GM23248 (cell line): ENCODE measurements at regions not wholly inside any gene's neighbourhood (a gene's known extent, or its start where the extent isn't known, plus 50 kb on each side); places are given as distances from the start of the nearest gene placed in this dataset.

Experiments used
- DNase-seq: peaks from one replicate; pipeline ENCODE4 v3.0.0-alpha.2; 2015
- H2AFZ ChIP-seq: fragments of 200-600 bp; sonication (generic); 2 replicates; pipeline ENCODE4 v1.6.1; 2016; ENCODE audit warnings: antibody characterized with exemption
- H3F3A ChIP-seq: fragments of 200-600 bp; sonication (generic); 2 replicates; pipeline ENCODE4 v1.6.1; 2016; ENCODE audit warnings: mild to moderate bottlenecking, antibody characterized with exemption, mixed run types; ENCODE audit not compliant: insufficient read depth
- H3K27ac ChIP-seq: fragments of 200-600 bp; sonication (generic); 2 replicates; pipeline ENCODE4 v1.5.1; 2016; ENCODE audit warnings: mild to moderate bottlenecking
- H3K27me3 ChIP-seq: fragments of 200-600 bp; sonication (generic); replicated peaks from 2 replicates; pipeline ENCODE4 v1.6.1; 2016; ENCODE audit warnings: mild to moderate bottlenecking; ENCODE audit not compliant: insufficient read depth
- H3K36me3 ChIP-seq: fragments of 200-600 bp; sonication (generic); 2 replicates; pipeline ENCODE4 v1.6.1; 2016; ENCODE audit warnings: low read depth, mild to moderate bottlenecking
- H3K4me1 ChIP-seq: fragments of 200-600 bp; sonication (generic); 2 replicates; pipeline ENCODE4 v1.6.1; 2016; ENCODE audit warnings: mild to moderate bottlenecking; ENCODE audit not compliant: insufficient read depth
- H3K4me2 ChIP-seq: fragments of 200-600 bp; sonication (generic); one replicate; pipeline ENCODE4 v1.6.1; 2016; ENCODE audit warnings: mild to moderate bottlenecking; ENCODE audit not compliant: unreplicated experiment
- H3K4me3 ChIP-seq: fragments of 200-600 bp; sonication (generic); 2 replicates; pipeline ENCODE4 v1.5.1; 2016; ENCODE audit warnings: mild to moderate bottlenecking
- H3K79me2 ChIP-seq: fragments of 200-600 bp; sonication (generic); 2 replicates; pipeline ENCODE4 v1.6.1; 2016; ENCODE audit warnings: mild to moderate bottlenecking; ENCODE audit not compliant: insufficient read depth
- H3K9ac ChIP-seq: fragments of 200-600 bp; sonication (generic); 2 replicates; pipeline ENCODE4 v1.6.1; 2016; ENCODE audit warnings: mild to moderate bottlenecking
- H3K9me2 ChIP-seq: fragments of 200-600 bp; sonication (generic); 2 replicates; pipeline ENCODE4 v1.6.1; 2016; ENCODE audit warnings: mixed run types, mild to moderate bottlenecking, moderate library complexity; ENCODE audit not compliant: insufficient read depth
- H3K9me3 ChIP-seq: fragments of 200-600 bp; sonication (generic); one replicate; pipeline ENCODE4 v1.6.1; 2017; ENCODE audit warnings: low read depth
- H4K20me1 ChIP-seq: fragments of 200-600 bp; sonication (generic); 2 replicates; pipeline ENCODE4 v1.6.0; 2016; ENCODE audit not compliant: insufficient read depth
- EZH2 ChIP-seq: fragments of 200-600 bp; sonication (generic); IDR thresholded peaks from 2 replicates; pipeline ENCODE4 v1.6.1; 2018; ENCODE audit warnings: antibody characterized with exemption, mild to moderate bottlenecking; ENCODE audit not compliant: insufficient read depth, poor library complexity, severe bottlenecking
- EZH2phosphoT487 ChIP-seq: fragments of 200-600 bp; sonication (generic); IDR thresholded peaks from 2 replicates; pipeline ENCODE4 v1.6.1; 2018; ENCODE audit warnings: antibody characterized with exemption, moderate library complexity, mild to moderate bottlenecking, low read depth; ENCODE audit not compliant: insufficient read depth
- WGBS, 2 experiments: methylation state at CpG; one replicate each; pipeline ENCODE4 v1.1.6; 2015 to 2017; ENCODE audit warnings: low lambda C conversion rate in 2 of 2, low coverage in 1 of 2; ENCODE audit errors: missing lambda C conversion rate in 2 of 2; 5-methylcytosine and 5-hydroxymethylcytosine counted together
- in situ Hi-C: fragments of 300-500 bp; cut with MboI; formaldehyde crosslinking; loops from 2 replicates; pipeline ENCODE4 v1.15.0; 2020

GRCh38 chr7:34365011-34365410, 293.0 kb upstream of the NPSR1 start:
- DNase-seq: no peak
- Histone ChIP-seq H3K27ac (no peak overlapping the region), H3K4me3 (no peak overlapping the region), H3K36me3 (no peaks in the 10 kb centered on the region), H3K27me3 (peaks cover 5% of the 10 kb centered on the region; the same call in 1 of the 2 replicates), H3K9me3 (no peaks in the 10 kb centered on the region), H3K9me2 (no peaks in the 10 kb centered on the region), H4K20me1 (no peaks in the 10 kb centered on the region), H2AFZ (no peak overlapping the region), H3F3A (no peaks in the 10 kb centered on the region), H3K4me1 (no peaks in the 10 kb centered on the region), H3K4me2 (no peak overlapping the region), H3K79me2 (no peaks in the 10 kb centered on the region), H3K9ac (no peak overlapping the region)
- 15 to 17% methylated on average over 1 of the region's 1 CpG for WGBS, 2 experiments
- in situ Hi-C loops: no loop called here
- TF ChIP-seq EZH2phosphoT487 (no peak), EZH2 (no peak)

DNA sequence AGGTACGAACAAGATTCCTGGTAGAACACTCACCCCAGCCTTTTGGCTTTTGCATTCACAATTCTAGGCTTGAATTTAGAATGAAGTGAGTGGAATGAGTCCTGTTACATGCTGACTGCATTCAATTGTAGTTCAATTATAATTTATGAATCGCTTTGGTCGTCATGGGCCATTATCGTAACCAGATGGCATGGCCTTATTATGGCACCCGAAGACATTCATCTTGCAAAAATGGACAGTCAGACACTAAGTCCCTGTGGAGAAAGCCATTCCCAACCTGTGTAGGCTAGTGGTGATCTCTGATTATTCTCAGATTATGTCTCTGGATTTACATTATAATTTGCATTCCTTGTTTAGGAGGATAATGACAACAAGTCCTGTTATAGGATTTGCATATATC, 292.4 kb upstream of the NPSR1 start:
- Histone ChIP-seq H3K27ac (no peak overlapping the region), H3K9ac (no peak overlapping the region), H3K79me2 (no peaks in the 10 kb centered on the region), H3K4me2 (no peak overlapping the region), H4K20me1 (no peaks in the 10 kb centered on the region), H3K4me1 (no peaks in the 10 kb centered on the region), H3K27me3 (peaks cover 5% of the 10 kb centered on the region; the same call in 1 of the 2 replicates), H3K36me3 (no peaks in the 10 kb centered on the region), H3K9me2 (no peaks in the 10 kb centered on the region), H3K9me3 (no peaks in the 10 kb centered on the region), H3F3A (no peaks in the 10 kb centered on the region), H2AFZ (no peak overlapping the region), H3K4me3 (no peak overlapping the region)
- no peak for DNase-seq
- in situ Hi-C loops: no loop called here
- WGBS, 2 experiments: 57 to 58% methylated on average over 5 of the region's 5 CpGs
- TF ChIP-seq EZH2phosphoT487 (no peak), EZH2 (no peak)

GRCh38 chr7:34371922-34372321, 286.1 kb upstream of the NPSR1 start:
- in situ Hi-C loops: no loop called here
- Histone ChIP-seq H3K4me2 (no peak overlapping the region), H2AFZ (no peak overlapping the region), H3K9me3 (no peaks in the 10 kb centered on the region), H3K36me3 (no peaks in the 10 kb centered on the region), H4K20me1 (no peaks in the 10 kb centered on the region), H3K9ac (no peak overlapping the region), H3K9me2 (no peaks in the 10 kb centered on the region), H3F3A (no peaks in the 10 kb centered on the region), H3K4me1 (peaks cover 5% of the 10 kb centered on the region; the same call in 1 of the 2 replicates), H3K27me3 (no peaks in the 10 kb centered on the region), H3K4me3 (no peak overlapping the region), H3K79me2 (no peaks in the 10 kb centered on the region), H3K27ac (no peak overlapping the region)
- 52 to 57% methylated on average over 4 of the region's 4 CpGs for WGBS, 2 experiments
- TF ChIP-seq EZH2phosphoT487 (no peak), EZH2 (no peak)
- DNase-seq: no peak

- in situ Hi-C loops: no loop called here
- 3 to 4% methylated on average over 1 of the region's 1 CpG for WGBS, 2 experiments
These were observed 284.1 kb upstream of the NPSR1 start for GRCh38 chr7:34373940-34374339.

More at GRCh38 chr7:34373940-34374339, 284.1 kb upstream of the NPSR1 start:
- Histone ChIP-seq H3K4me2 (no peak overlapping the region), H3F3A (no peaks in the 10 kb centered on the region), H2AFZ (no peak overlapping the region), H3K79me2 (no peaks in the 10 kb centered on the region), H3K27me3 (no peaks in the 10 kb centered on the region), H3K4me1 (peaks cover 5% of the 10 kb centered on the region; the same call in 1 of the 2 replicates), H3K27ac (no peak overlapping the region), H3K36me3 (no peaks in the 10 kb centered on the region), H4K20me1 (no peaks in the 10 kb centered on the region), H3K9ac (no peak overlapping the region), H3K9me2 (no peaks in the 10 kb centered on the region), H3K9me3 (no peaks in the 10 kb centered on the region), H3K4me3 (no peak overlapping the region)
- no peak for TF ChIP-seq EZH2
- no peak for TF ChIP-seq EZH2phosphoT487
- peak; percentile 50 for DNase-seq
